ENCODE measurements at regions not wholly inside any gene's neighbourhood (a gene's known extent, or its start where the extent isn't known, plus 50 kb on each side); places are given as distances from the start of the nearest gene placed in this dataset.

- Histone ChIP-seq H3K23me2 (ENCODE audit: insufficient read length, low read depth, low read length, poor library complexity, severe bottlenecking) (no peaks in the 10 kb centered on the region), H2BK5ac (ENCODE audit: insufficient read length, low read length) (no peak overlapping the region), H3K79me2 (ENCODE audit: insufficient read depth, low read length) (no peaks in the 10 kb centered on the region), H3T11ph (ENCODE audit: low read length) (no peak overlapping the region), H4K8ac (replicated peaks; ENCODE audit: insufficient read length, low read depth, low read length) (no peak overlapping the region), H2AK5ac (ENCODE audit: insufficient read length, low read length) (no peak overlapping the region), H3K4me2 (ENCODE audit: insufficient read depth, insufficient read length, low read length) (no peak overlapping the region), H3K18ac (ENCODE audit: insufficient read length, low read depth, low read length) (no peak overlapping the region), H2BK15ac (ENCODE audit: low read depth, low read length) (no peak overlapping the region), H2BK12ac (ENCODE audit: insufficient read length, low read depth, low read length) (no peak overlapping the region), H4K5ac (ENCODE audit: insufficient read length, low read depth, low read length) (no peak overlapping the region), H2AFZ (ENCODE audit: low read length) (no peak overlapping the region), H3K14ac (ENCODE audit: insufficient read depth, low read length) (no peak overlapping the region), H4K20me1 (ENCODE audit: control insufficient read depth, insufficient read depth, insufficient read length) (no peaks in the 10 kb centered on the region), H3K9me3 (ENCODE audit: control insufficient read depth, low read depth, low read length) (peaks cover 40% of the 10 kb centered on the region), H3K56ac (ENCODE audit: insufficient read length, low read depth, low read length) (no peak overlapping the region), H3K23ac (ENCODE audit: insufficient read length, low read depth, low read length) (no peak overlapping the region), H4K91ac (ENCODE audit: insufficient read length, low read depth, low read length) (no peak overlapping the region), H3K27me3 (ENCODE audit: insufficient read depth, low read length) (no peaks in the 10 kb centered on the region), H3K4me1 (ENCODE audit: insufficient read depth, low read length) (no peaks in the 10 kb centered on the region), H3K4ac (ENCODE audit: low read depth, low read length) (no peak overlapping the region), H3K79me1 (ENCODE audit: insufficient read depth, low read depth, low read length, poor library complexity, severe bottlenecking) (no peaks in the 10 kb centered on the region), H3K27ac (ENCODE audit: insufficient read length, low read depth, low read length) (no peak overlapping the region), H2BK20ac (ENCODE audit: low read depth, low read length, poor library complexity, severe bottlenecking) (no peak overlapping the region), H3K9ac (ENCODE audit: extremely low read depth, insufficient read length, low read length) (no peak overlapping the region), H2BK120ac (ENCODE audit: low read depth, low read length, poor library complexity, severe bottlenecking) (no peak overlapping the region)
- Mint-ChIP-seq H3K4me1 (peaks cover 0 to 2% of the 10 kb centered on the region in 2 experiments; a peak in 2 of 4 replicates), H3K36me3 (ENCODE audit: insufficient read depth in 1 of 3, low read depth in 3 of 3) (no peaks in the 10 kb centered on the region), H3K27me3 (ENCODE audit: low read depth) (no peaks in the 10 kb centered on the region), H3K9me3 (peaks cover 67% of the 10 kb centered on the region in 2 experiments), H3K4me3 (no peak overlapping the region), H3K27ac (no peak overlapping the region)
- no peak for TF ChIP-seq CTCF (conservative IDR thresholded peaks at IDR 0.05)
- WGBS (ENCODE audit: extremely low coverage, insufficient read length, low lambda C conversion rate) = no CpG with 5 or more reads among the region's 3 CpGs
- no peak for DNase-seq
Measured at GRCh38 chrX:44040406-44040805, 67.2 kb upstream of the NDP start.
